HCT116 (cell line): ENCODE measurements at regions not wholly inside any gene's neighbourhood (a gene's known extent, or its start where the extent isn't known, plus 50 kb on each side); places are given as distances from the start of the nearest gene placed in this dataset.

ENCODE experiments used
- ATAC-seq: fragments of 200-7000 bp; cut with Tn5 transposase; 2 replicates; pipeline ENCODE4 v1.9.1; 2020; ENCODE audit warnings: mild to moderate bottlenecking, moderate library complexity
- BruUV-seq: library from RNA; stranded (reverse); fragments of 400-500 nt; replicated peaks from 2 replicates; lab custom pipeline; 2021; lab: Mats Ljungman, UMichigan
- CTCF ChIA-PET: fragments of 300-600 bp; sonication (Branson Sonifier 250); formaldehyde crosslinking; loops from one replicate; lab custom pipeline; 2021; ENCODE audit warnings: antibody characterized with exemption; lab: Charles Lee
- POLR2A ChIA-PET: fragments of 300-600, 350-600 bp; sonication (Branson Sonifier 250); formaldehyde crosslinking; loops from one replicate; lab custom pipeline; 2021; ENCODE audit warnings: antibody characterized with exemption; lab: Charles Lee
- RAD21 ChIA-PET, 2 experiments: fragments of 300-600 bp; sonication (Branson Sonifier 250); formaldehyde crosslinking; loops; one replicate each; lab custom pipeline; 2023; ENCODE audit warnings: low total read pairs in 2 of 2; ENCODE audit not compliant: uncharacterized antibody in 2 of 2, unreplicated experiment in 2 of 2, low non-redundant PET in 1 of 2; lab: Charles Lee
- DNase-seq: peaks from one replicate; pipeline ENCODE4 v3.0.0-alpha.2; 2010; ENCODE audit warnings: low read depth, low spot score
- H2AFZ ChIP-seq: fragments of 200-600 bp; shearing (Covaris generic), sonication (generic); 2 replicates; pipeline ENCODE4 v1.6.1; 2017; ENCODE audit warnings: low read depth, mixed run types, mixed read lengths, antibody characterized with exemption, low read length; ENCODE audit not compliant: poor library complexity, severe bottlenecking
- H3K27ac ChIP-seq: 2 replicates; pipeline ENCODE4 v1.5.1; 2012; ENCODE audit warnings: low read depth, low read length
- H3K27me3 ChIP-seq: fragments of 200-600 bp; sonication (generic); 2 replicates; pipeline ENCODE4 v1.6.1; 2016; ENCODE audit warnings: mixed run types, low read length, mixed read lengths; ENCODE audit not compliant: insufficient read depth
- H3K36me3 ChIP-seq, 2 experiments: fragments of 200-500 bp in 1 of 2; fragments of 200-600 bp in 1 of 2; sonication (Bioruptor generic) in 1 of 2; sonication (generic) in 1 of 2; 2 replicates each; pipeline versions ENCODE4 v1.5.1 to v1.6.1; 2014 to 2016; ENCODE audit warnings: low read length in 2 of 2, inconsistent platforms in 1 of 2, mixed read lengths in 1 of 2, mixed run types in 1 of 2; ENCODE audit not compliant: insufficient read depth in 2 of 2, control insufficient read depth in 1 of 2
- H3K4me1 ChIP-seq, 2 experiments: fragments of 200-600 bp in 1 of 2; sonication (generic) in 1 of 2; 2 replicates each; pipeline versions ENCODE4 v1.5.1 to v1.6.1; 2012 to 2017; ENCODE audit warnings: low read length in 2 of 2, inconsistent platforms in 1 of 2, mild to moderate bottlenecking in 1 of 2, mixed read lengths in 1 of 2, mixed run types in 1 of 2, moderate library complexity in 1 of 2; ENCODE audit not compliant: insufficient read depth in 2 of 2, control insufficient read depth in 1 of 2
- H3K4me2 ChIP-seq: fragments of 200-600 bp; sonication (generic); 2 replicates; pipeline ENCODE4 v1.6.1; 2017; ENCODE audit warnings: mixed run types, low read length, mixed read lengths
- H3K4me3 ChIP-seq, 2 experiments: fragments of 200-600 bp in 1 of 2; sonication (generic) in 1 of 2; replicated peaks in 1 of 2; 2 replicates each; pipeline ENCODE4 v1.5.1; 2011 to 2016; ENCODE audit warnings: low read length in 2 of 2, control low read depth in 1 of 2, low read depth in 1 of 2, mild to moderate bottlenecking in 1 of 2, mixed read lengths in 1 of 2, mixed run types in 1 of 2
- H3K79me2 ChIP-seq: fragments of 200-600 bp; sonication (generic); 2 replicates; pipeline ENCODE4 v1.6.1; 2017; ENCODE audit warnings: mild to moderate bottlenecking, mixed run types, low read length, moderate library complexity, mixed read lengths; ENCODE audit not compliant: insufficient read depth
- H3K9ac ChIP-seq: fragments of 200-600 bp; sonication (generic); 2 replicates; pipeline ENCODE4 v1.6.1; 2016; ENCODE audit warnings: low read length, mixed read lengths
- H3K9me2 ChIP-seq: fragments of 200-600 bp; sonication (generic), shearing (Covaris generic); 2 replicates; pipeline ENCODE4 v1.6.1; 2017; ENCODE audit warnings: mixed run types, mild to moderate bottlenecking, moderate library complexity; ENCODE audit not compliant: insufficient read depth
- H3K9me3 ChIP-seq, 2 experiments: fragments of 200-500 bp in 1 of 2; fragments of 200-600 bp in 1 of 2; sonication (Bioruptor generic) in 1 of 2; sonication (generic) in 1 of 2; 2 replicates each; pipeline ENCODE4 v1.6.1; 2014 to 2017; ENCODE audit warnings: low read length in 2 of 2, mixed read lengths in 2 of 2, inconsistent platforms in 1 of 2, low read depth in 1 of 2, mild to moderate bottlenecking in 1 of 2, mixed run types in 1 of 2, moderate library complexity in 1 of 2; ENCODE audit not compliant: control insufficient read depth in 1 of 2, insufficient read depth in 1 of 2
- H4K20me1 ChIP-seq: fragments of 200-600 bp; sonication (generic), shearing (Covaris generic); 2 replicates; pipeline ENCODE4 v1.6.1; 2017; ENCODE audit warnings: mixed run types, mild to moderate bottlenecking, moderate library complexity; ENCODE audit not compliant: insufficient read depth
- CTCF ChIP-seq, 3 experiments: fragments of 200-600 bp in 1 of 3; sonication (generic) in 1 of 3; IDR thresholded peaks in 2 of 3; conservative IDR thresholded peaks in 1 of 3; 2 replicates each; pipeline ENCODE4 v1.5.1; 2012 to 2017; ENCODE audit warnings: low read depth in 2 of 3, low read length in 2 of 3, antibody characterized with exemption in 1 of 3, borderline replicate concordance in 1 of 3, control low read depth in 1 of 3, mild to moderate bottlenecking in 1 of 3, mixed read lengths in 1 of 3, mixed run types in 1 of 3, moderate library complexity in 1 of 3; ENCODE audit not compliant: insufficient read depth in 1 of 3
- EZH2 ChIP-seq: fragments of 200-600 bp; sonication (generic); IDR thresholded peaks from 2 replicates; pipeline ENCODE4 v1.6.1; 2017; ENCODE audit warnings: antibody characterized with exemption, mixed run types
- MAX ChIP-seq: IDR thresholded peaks from 2 replicates; pipeline ENCODE4 v1.6.1; 2012
- REST ChIP-seq: IDR thresholded peaks from 2 replicates; pipeline ENCODE4 v1.6.1; 2012; ENCODE audit warnings: low read depth
- SIN3A ChIP-seq: IDR thresholded peaks from 2 replicates; pipeline ENCODE4 v1.6.1; 2012; ENCODE audit warnings: low read depth
- intact Hi-C: fragments of 100-400 bp; cut with micrococcal nuclease; formaldehyde crosslinking; loops from 2 replicates; pipeline ENCODE4 v1.10.0; 2022

GRCh38 chr4:79030973-79031372 is 91.7 kb upstream of the PAQR3 start:
- POLR2A ChIA-PET, result no interaction called here
- RAD21 ChIA-PET, result no interaction called here
- CTCF ChIA-PET, result no interaction called here

More at GRCh38 chr4:79030973-79031372, 91.7 kb upstream of the PAQR3 start:
- DNase-seq, result no peak
- intact Hi-C loops, result no loop called here
- H3K9me3 ChIP-seq, result no peaks in the 10 kb centered on the region
- H3K27ac ChIP-seq, result no peak overlapping the region
- no peaks in the 10 kb centered on the region for H3K36me3 ChIP-seq
- BruUV-seq, result no TSS peak
- no peak overlapping the region for H3K4me2 ChIP-seq
- TF ChIP-seq MAX (no peak), SIN3A (no peak), EZH2 (no peak), CTCF (IDR thresholded peaks at IDR 0.05 in 2 of 3, conservative IDR thresholded peaks at IDR 0.05 in 1 of 3; ENCODE audit: borderline replicate concordance in 1 of 3, insufficient read depth in 1 of 3, low read depth in 2 of 3, low read length in 2 of 3) (no peak), REST (no peak)
- TF ChIP-seq, all 23 proteins: peak for 0
- no peak overlapping the region for H2AFZ ChIP-seq
- H3K9ac ChIP-seq, result no peak overlapping the region
- no peak overlapping the region for H3K4me3 ChIP-seq
- no peak for ATAC-seq
- no peaks in the 10 kb centered on the region for H3K9me2 ChIP-seq
- no peaks in the 10 kb centered on the region for H4K20me1 ChIP-seq
- no peaks in the 10 kb centered on the region for H3K79me2 ChIP-seq
- H3K27me3 ChIP-seq, result peaks cover 4% of the 10 kb centered on the region; the same call in 1 of the 2 replicates
- H3K4me1 ChIP-seq, result no peaks in the 10 kb centered on the region
